ENCODE measurements at regions not wholly inside any gene's neighbourhood (a gene's known extent, or its start where the extent isn't known, plus 50 kb on each side); places are given as distances from the start of the nearest gene placed in this dataset.

GRCh38 chr7:13226385-13226784, 539.0 kb downstream of the ARL4A start:
- no peak overlapping the region for H3K27ac Mint-ChIP-seq (ENCODE audit: unreplicated experiment)
- DNase-seq = no peak
- H3K9me3 Mint-ChIP-seq (ENCODE audit: low read depth, unreplicated experiment) = no peaks in the 10 kb centered on the region
- H3K4me1 Mint-ChIP-seq (ENCODE audit: low read depth, unreplicated experiment) = no peaks in the 10 kb centered on the region
- no peaks in the 10 kb centered on the region for H3K27me3 Mint-ChIP-seq (ENCODE audit: unreplicated experiment)
- H3K36me3 Mint-ChIP-seq (ENCODE audit: insufficient read depth, unreplicated experiment) = no peaks in the 10 kb centered on the region
- H3K4me3 Mint-ChIP-seq (ENCODE audit: low read depth, unreplicated experiment) = no peak overlapping the region
- CTCF ChIA-PET = no interaction called here
- no TSS peak for BruUV-seq (replicated peaks)
- intact Hi-C loops (cut with micrococcal nuclease; ENCODE audit: unreplicated experiment) = no loop called here
- no peak for TF ChIP-seq CTCF (IDR thresholded peaks at IDR 0.05; ENCODE audit: unreplicated experiment)

- H3K4me1 Mint-ChIP-seq (ENCODE audit: low read depth, unreplicated experiment) = no peaks in the 10 kb centered on the region
- no peaks in the 10 kb centered on the region for H3K27me3 Mint-ChIP-seq (ENCODE audit: unreplicated experiment)
- no peak for TF ChIP-seq CTCF (IDR thresholded peaks at IDR 0.05; ENCODE audit: unreplicated experiment)
- H3K9me3 Mint-ChIP-seq (ENCODE audit: low read depth, unreplicated experiment) = no peaks in the 10 kb centered on the region
- DNase-seq = no peak
- no TSS peak for BruUV-seq (replicated peaks)
- intact Hi-C loops (cut with micrococcal nuclease; ENCODE audit: unreplicated experiment) = no loop called here
- no peak overlapping the region for H3K4me3 Mint-ChIP-seq (ENCODE audit: low read depth, unreplicated experiment)
- H3K27ac Mint-ChIP-seq (ENCODE audit: unreplicated experiment) = no peak overlapping the region
- no peaks in the 10 kb centered on the region for H3K36me3 Mint-ChIP-seq (ENCODE audit: insufficient read depth, unreplicated experiment)
- CTCF ChIA-PET = interaction anchor here (0.6 kb wide), 1 partner anchor 9 kb away, joined by 3 read pairs; no protein-coding TSS in a partner anchor
These were observed 543.8 kb downstream of the ARL4A start for GRCh38 chr7:13231216-13231615.

DNA sequence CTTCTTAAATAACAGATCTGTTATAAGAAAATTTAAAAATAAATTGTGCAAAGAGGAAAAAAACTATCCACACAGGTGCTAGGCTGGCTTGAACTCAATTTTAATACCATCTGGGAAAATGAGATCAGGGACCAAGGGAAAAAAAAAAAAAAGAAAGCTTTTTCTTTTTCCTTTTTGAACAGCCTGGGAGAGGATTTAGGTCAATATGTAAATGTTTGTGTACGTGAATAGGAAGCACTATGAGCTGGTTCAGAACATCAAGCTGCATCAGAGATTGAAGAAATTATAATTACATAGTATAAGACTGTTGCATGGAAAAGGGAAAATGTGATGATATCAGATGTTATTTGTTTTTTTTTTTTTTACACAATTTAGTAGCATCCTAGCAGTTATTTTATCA, 548.0 kb downstream of the ARL4A start:
- no TSS peak for BruUV-seq (replicated peaks)
- peaks cover 6% of the 10 kb centered on the region for H3K4me1 Mint-ChIP-seq (ENCODE audit: low read depth, unreplicated experiment)
- CTCF ChIA-PET = interaction anchor here (0.9 kb wide), 1 partner anchor 19 kb away, joined by 4 read pairs; no protein-coding TSS in a partner anchor
- no peaks in the 10 kb centered on the region for H3K27me3 Mint-ChIP-seq (ENCODE audit: unreplicated experiment)
- no peak overlapping the region for H3K27ac Mint-ChIP-seq (ENCODE audit: unreplicated experiment)
- no peak for DNase-seq
- H3K9me3 Mint-ChIP-seq (ENCODE audit: low read depth, unreplicated experiment) = no peaks in the 10 kb centered on the region
- no peak for TF ChIP-seq CTCF (IDR thresholded peaks at IDR 0.05; ENCODE audit: unreplicated experiment)
- intact Hi-C loops (cut with micrococcal nuclease; ENCODE audit: unreplicated experiment) = no loop called here
- no peak overlapping the region for H3K4me3 Mint-ChIP-seq (ENCODE audit: low read depth, unreplicated experiment)
- no peaks in the 10 kb centered on the region for H3K36me3 Mint-ChIP-seq (ENCODE audit: insufficient read depth, unreplicated experiment)

- Mint-ChIP-seq H3K36me3 (ENCODE audit: insufficient read depth, unreplicated experiment) (no peaks in the 10 kb centered on the region), H3K27ac (ENCODE audit: unreplicated experiment) (no peak overlapping the region), H3K4me3 (ENCODE audit: low read depth, unreplicated experiment) (no peak overlapping the region), H3K9me3 (ENCODE audit: low read depth, unreplicated experiment) (no peaks in the 10 kb centered on the region), H3K27me3 (ENCODE audit: unreplicated experiment) (no peaks in the 10 kb centered on the region), H3K4me1 (ENCODE audit: low read depth, unreplicated experiment) (peaks cover 8% of the 10 kb centered on the region)
- intact Hi-C loops (cut with micrococcal nuclease; ENCODE audit: unreplicated experiment) = no loop called here
- no peak for DNase-seq
- CTCF ChIA-PET = interaction anchor here (0.9 kb wide), 1 partner anchor 20 kb away, joined by 4 read pairs; no protein-coding TSS in a partner anchor
- no peak for TF ChIP-seq CTCF (IDR thresholded peaks at IDR 0.05; ENCODE audit: unreplicated experiment)
- BruUV-seq (replicated peaks) = no TSS peak
These were observed 548.6 kb downstream of the ARL4A start for GRCh38 chr7:13236026-13236425.
